ENCODE measurements at regions not wholly inside any gene's neighbourhood (a gene's known extent, or its start where the extent isn't known, plus 50 kb on each side); places are given as distances from the start of the nearest gene placed in this dataset.

GRCh38 chr11:25953006-25953405, 378.9 kb upstream of the ANO3 start:
- DNase-seq (ENCODE audit: low read depth) = no peak

GRCh38 chr11:25958045-25958444, 373.9 kb upstream of the ANO3 start:
- no peak for DNase-seq (ENCODE audit: low read depth)

- DNase-seq (ENCODE audit: low read depth) = no peak
Observed at GRCh38 chr11:25961539-25961938, 370.4 kb upstream of the ANO3 start.

DNA sequence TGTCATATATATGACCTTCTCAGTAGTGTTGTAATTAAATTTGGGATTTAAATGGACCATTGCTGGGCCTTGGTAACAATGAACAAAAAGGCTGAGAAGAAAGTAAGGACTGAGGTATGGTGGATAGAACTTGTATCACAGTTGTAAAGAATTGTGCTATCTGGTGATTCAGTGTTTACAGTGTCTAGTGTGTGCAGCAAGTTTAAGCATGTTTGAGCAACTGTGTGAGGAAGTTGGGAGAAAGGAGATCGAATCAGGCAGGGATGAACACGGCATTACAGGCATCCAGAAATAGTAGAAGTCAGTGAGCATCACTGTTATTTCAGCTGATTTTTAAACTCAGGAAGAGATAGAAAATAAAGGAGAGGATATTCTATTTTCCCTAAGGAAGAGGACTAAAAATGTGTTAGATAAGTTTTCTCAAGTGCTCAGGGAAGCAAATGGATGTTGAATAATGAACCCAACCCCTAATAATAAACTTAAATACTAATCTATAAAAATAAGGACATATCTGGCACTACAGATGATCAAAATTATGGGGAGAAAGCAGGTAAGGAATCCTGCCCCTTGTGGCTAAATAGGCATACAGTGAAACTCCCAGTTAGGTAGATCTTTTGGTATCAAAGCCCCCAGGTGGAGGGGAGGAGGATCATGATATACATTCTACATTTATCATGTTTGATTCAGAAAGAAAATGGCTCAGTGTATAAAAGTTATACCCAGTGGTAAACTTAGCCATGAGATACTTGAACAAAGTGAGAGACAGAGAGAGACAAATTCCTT, 361.0 kb upstream of the ANO3 start:
- DNase-seq (ENCODE audit: low read depth) = no peak

- no peak for DNase-seq (ENCODE audit: low read depth)
Observed at GRCh38 chr11:25980091-25980490, 351.8 kb upstream of the ANO3 start.

DNA sequence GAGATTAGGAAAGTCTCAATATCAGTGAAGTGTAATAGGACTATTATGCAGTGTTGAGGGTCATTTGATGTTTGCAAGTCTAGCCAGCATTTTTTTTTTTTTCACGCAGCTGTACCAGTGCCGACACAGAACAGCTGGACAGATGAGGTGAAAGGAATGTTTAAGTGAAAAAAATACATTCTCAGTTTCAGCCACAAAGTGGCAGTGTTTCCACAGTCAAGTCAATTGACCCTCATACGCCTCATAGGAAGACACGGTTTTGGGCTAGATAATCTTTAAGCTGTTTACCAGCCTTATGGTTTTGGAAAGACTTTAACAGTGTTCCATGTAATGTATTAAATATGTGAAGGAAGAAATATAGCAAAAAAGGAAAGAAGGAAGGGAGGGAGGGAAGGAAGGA, 349.9 kb upstream of the ANO3 start:
- DNase-seq (ENCODE audit: low read depth) = peak; percentile 45

DNA sequence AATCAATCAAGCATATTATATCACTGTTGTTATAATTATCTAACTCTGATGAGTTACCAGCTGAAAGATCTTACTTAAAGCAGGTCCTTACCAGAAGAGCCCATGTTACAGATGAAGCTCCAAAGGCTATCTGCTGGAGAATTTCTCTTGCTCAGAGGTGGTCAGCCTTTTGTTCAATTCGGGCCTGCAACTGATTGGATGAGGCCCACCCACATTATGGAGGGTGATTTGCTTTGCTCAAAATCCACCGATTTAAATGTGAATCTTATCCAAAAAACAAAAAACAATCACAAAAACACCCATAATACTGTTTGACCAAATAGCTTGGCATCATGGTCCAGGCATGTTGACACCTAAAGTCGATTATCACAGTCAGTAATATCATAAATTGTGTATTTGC, 348.6 kb upstream of the ANO3 start:
- DNase-seq (ENCODE audit: low read depth) = no peak

DNA sequence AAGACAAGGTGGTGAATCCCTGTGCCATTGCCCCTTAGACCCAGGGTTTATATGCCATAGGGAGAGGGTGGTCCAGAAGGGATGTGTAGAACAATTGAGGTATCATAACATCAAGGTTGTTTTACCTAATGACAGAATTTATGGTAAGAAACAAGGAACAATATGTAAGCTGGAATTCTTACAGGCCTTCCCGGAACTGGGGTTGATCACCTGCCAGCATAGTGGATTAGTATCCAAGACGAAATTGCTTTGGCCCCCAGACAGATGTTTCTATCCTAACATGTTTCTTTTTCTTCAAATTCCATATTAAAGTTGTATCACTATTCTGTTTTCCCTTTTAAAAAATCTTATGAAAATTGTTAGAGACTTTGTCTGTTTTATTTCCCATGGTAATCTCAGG, 343.8 kb upstream of the ANO3 start:
- no peak for DNase-seq (ENCODE audit: low read depth)

DNA sequence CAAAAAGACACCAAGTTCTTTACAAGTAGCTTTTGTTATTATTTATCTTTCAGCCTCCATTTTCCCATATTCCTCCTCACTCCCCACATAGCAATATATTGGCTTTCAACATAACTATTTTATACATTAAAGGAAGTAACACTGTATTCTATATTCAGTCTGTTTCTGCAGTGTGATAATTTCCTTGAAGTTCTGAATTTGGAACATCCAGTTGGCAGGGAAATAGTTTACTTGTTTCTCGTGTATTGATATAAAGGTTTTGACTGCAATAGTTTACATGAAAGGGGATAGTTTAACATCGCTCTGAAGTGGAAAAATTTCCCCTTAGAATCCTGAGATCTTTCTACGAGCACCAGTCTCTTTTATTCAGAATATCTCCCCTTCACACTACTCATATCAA, 341.5 kb upstream of the ANO3 start:
- DNase-seq (ENCODE audit: low read depth) = no peak

- no peak for DNase-seq (ENCODE audit: low read depth)
Observed at GRCh38 chr11:25991476-25991875, 340.5 kb upstream of the ANO3 start.

DNA sequence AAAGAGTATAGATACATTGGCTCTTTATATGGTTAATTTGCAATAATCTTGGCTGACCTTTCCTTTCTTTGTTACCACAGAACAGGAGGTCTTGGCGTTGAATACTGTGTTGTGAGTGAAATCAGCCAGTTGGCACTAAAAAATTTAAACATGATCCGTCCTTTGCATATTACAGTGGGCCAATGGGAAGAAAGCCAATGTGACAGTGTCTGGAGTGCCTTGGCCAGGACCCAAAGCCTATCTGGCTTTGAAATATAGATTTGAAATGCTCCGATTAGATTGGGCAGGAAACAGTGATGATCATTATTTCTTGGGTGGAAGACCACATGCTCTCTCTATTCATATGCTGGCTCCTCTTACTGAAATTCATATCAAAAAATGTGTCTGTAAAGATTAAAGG, 339.6 kb upstream of the ANO3 start:
- no peak for DNase-seq (ENCODE audit: low read depth)

DNA sequence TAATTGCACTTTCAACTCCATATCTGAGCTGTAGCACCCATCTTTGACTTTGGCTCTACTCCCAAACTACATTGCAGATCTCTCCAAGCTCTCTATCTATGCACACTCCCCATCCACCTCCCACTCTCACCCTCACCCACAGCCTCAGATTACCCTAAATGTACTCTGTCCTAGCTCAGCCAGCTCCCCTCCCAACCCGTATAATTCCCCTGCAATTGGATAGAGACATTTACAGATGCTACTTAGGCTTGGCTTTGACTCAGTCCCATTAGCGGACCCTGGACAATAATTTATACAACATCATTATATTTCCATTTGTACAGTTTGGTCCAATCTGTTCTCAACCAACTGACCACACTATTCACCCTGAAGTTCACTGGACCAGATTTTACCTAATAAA, 338.9 kb upstream of the ANO3 start:
- DNase-seq (ENCODE audit: low read depth) = no peak

- no peak for DNase-seq (ENCODE audit: low read depth)
Observed at GRCh38 chr11:26011474-26011873, 320.5 kb upstream of the ANO3 start.

DNA sequence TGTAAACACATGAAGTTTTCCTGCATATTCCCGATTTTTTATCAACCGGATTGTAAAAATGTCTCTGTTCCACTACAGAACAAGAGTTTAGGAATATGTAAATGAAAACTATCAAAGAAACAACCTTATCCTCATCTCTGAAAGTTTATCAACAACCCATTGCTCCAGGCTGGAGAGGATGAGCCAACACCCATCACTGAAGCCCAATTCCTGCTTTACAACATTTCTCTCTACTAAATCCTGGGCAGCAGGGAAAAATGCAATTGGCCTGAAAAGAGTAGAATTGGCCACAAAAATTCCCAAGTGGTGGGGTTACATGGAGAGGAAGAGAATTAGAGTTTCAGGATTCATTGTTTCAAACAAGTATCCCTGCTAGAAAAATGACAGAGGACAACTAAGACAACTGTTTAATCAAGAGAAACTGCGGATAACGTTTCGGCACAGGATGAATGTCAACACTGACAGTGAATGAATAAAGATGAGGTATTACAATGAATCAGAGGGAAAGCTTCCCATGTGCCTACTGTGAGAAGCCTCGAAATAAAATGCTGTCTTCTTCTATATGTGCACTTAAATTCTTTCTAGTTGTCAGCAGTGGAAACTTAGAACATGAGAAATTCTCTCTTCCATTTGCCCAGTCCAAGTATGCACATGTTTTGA, 317.3 kb upstream of the ANO3 start:
- peak; percentile 1 for DNase-seq (ENCODE audit: low read depth)

- DNase-seq (ENCODE audit: low read depth) = no peak
Observed at GRCh38 chr11:26017322-26017860, 314.5 kb upstream of the ANO3 start.

DNA sequence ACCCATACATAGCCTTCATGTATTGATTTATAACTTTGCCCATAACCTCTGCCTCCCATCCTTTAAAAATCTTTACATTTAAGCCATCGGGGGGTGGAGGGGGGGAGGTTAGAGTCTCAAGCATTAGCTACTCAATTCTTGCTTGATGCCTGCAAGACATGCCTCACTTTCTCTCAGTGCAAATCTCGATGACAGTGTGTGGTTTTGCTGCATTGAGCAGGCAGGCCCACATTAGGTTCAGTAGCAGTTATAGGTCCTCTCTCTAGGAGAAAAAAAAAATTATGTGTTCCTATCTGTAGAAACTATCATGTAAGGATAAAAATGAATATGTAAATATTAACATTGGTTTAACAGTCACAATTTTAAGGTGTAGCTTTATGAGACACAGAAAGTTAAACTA, 314.0 kb upstream of the ANO3 start:
- DNase-seq (ENCODE audit: low read depth) = no peak

DNA sequence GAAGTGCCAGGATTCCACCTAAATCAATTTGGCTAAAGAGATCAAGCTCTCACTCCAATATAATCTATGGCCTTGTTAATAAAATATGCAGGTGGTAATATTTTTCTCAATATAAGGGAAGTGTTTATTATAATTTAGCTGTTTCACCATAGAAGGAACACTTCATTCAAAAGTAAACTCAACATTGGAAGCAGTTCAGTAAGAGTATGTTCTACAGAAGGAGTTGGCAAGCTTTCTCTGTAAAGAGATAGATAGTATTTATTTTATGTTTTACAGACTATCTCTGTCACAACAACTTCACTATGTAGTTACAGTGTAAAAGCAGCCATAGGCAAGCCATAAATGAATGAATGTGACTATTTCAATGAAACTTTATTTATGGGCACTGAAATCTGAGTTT, 313.6 kb upstream of the ANO3 start:
- DNase-seq (ENCODE audit: low read depth) = no peak

DNA sequence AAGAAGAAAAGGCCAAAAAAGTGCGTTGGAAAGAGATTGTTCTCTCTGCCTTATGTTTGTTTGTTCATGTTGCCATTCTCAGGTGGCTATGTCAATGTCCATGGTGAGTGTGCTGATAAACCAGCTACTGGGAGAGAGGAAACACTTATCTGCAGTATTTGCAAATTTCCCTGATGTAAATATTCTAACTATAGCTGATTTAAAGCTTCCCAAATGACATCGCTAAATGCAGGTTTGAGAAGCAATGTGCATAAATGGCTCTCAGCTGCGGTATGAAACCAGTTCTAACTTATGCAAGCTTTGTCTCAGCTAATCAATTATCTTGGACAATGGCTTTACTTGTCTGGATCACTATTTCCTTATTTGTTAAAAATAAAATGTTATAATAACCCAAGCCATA, 312.5 kb upstream of the ANO3 start:
- DNase-seq (ENCODE audit: low read depth) = no peak

DNA sequence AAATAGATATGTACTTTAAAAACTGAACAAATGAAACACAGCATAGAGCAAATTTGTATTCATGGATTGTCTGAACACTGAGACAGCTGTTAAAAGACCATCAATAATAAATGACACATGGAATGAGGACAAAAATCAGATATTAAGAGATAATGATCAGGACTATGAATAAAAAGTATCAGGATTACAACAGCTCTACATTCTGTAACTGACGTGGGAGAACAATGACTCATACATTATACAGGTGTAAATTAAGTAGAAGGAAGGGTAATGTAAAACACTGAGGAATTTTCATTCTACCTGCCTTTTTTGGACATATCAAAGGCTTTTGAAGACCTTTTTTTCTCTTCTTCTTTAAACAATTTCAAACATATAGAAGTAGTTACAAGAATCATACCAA, 310.9 kb upstream of the ANO3 start:
- no peak for DNase-seq (ENCODE audit: low read depth)

GRCh38 chr11:26023057-26023456, 308.9 kb upstream of the ANO3 start:
- no peak for DNase-seq (ENCODE audit: low read depth)

DNA sequence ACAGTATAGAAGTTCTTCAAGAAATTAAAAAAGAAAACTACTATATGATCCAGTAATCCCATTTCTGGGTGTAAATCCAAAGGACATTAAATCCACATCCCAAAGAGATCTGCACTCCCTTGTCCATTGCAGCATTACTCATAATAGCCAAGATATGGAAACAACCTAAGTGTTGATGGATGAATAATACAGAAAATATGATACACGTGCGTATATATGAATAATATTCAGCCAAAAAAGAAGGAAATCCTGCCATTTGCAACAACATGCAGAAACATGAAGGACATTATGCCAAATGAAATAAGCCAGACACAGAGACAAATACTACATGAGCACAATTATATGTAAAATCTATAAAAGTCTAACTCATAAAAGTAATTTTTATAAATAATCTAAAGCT, 306.3 kb upstream of the ANO3 start:
- DNase-seq (ENCODE audit: low read depth) = no peak

DNA sequence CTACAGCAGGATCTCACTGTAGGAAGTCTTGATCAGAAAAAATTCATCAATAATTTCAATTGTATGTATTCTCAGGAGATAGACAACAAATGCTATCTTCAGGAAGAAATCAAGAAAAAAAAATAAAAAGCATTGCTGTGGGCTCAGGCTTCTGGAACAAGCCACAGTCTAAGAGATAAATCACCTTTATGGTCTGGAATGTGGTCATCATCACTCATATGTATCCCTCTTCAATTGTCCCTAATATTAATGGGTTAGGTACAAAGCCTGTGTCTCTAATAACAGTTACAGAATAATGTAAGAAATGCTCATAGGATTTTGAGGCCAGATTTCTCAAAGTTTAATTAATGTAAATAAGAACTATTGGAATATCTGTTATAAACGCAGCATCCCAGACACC, 305.9 kb upstream of the ANO3 start:
- no peak for DNase-seq (ENCODE audit: low read depth)

DNA sequence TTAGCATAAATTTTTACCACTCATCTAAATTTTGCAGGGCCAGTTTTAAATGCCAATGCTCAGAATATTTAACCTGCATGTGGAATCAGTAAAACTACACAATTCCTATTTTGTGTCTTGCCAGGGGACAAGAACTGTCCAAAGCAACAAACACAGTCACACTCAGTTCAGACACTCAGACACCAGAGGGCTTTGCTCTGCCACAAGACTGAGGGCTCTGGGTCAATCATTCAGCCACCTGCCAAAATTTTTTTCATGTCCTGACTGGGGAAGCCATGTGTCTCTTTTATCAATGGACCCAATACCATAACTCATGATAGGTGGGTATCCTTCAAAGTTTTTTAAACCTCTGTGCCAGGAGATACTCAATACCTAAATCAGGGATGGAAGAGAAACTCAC, 304.0 kb upstream of the ANO3 start:
- peak; percentile 1 for DNase-seq (ENCODE audit: low read depth)
